ENCODE measurements at regions not wholly inside any gene's neighbourhood (a gene's known extent, or its start where the extent isn't known, plus 50 kb on each side); places are given as distances from the start of the nearest gene placed in this dataset.

DNA sequence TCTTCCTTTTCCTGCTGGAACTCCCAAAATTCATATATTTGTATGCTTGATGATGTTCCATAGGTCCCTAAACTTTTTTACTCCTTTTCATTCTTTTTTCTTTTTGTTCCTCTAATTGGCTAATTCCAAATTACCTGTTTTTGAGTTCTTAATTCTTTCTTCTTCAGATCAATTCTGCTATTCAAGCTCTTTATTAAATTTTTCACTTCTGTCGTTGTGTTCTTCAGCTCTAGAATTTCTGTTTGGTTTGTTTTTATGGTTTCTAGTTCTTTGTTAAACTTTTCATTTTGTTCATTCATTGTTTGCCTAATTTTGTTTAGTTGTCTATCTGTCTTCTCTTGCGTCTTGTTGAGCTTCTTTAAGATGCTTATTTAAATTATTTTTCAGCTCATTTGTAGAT is 154.8 kb downstream of the TPH2 start:
- intact Hi-C loops (cut with DNase I), result no loop called here
- DNase-seq, result no peak
- WGBS, 4 donors, result 90 to 94% (median 91%) methylated on average over 2 of the region's 2 CpGs
- TF ChIP-seq, protein P1, sequence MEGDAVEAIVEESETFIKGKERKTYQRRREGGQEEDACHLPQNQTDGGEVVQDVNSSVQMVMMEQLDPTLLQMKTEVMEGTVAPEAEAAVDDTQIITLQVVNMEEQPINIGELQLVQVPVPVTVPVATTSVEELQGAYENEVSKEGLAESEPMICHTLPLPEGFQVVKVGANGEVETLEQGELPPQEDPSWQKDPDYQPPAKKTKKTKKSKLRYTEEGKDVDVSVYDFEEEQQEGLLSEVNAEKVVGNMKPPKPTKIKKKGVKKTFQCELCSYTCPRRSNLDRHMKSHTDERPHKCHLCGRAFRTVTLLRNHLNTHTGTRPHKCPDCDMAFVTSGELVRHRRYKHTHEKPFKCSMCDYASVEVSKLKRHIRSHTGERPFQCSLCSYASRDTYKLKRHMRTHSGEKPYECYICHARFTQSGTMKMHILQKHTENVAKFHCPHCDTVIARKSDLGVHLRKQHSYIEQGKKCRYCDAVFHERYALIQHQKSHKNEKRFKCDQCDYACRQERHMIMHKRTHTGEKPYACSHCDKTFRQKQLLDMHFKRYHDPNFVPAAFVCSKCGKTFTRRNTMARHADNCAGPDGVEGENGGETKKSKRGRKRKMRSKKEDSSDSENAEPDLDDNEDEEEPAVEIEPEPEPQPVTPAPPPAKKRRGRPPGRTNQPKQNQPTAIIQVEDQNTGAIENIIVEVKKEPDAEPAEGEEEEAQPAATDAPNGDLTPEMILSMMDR (IDR thresholded peaks at IDR 0.05), result no peak
- no peak for TF ChIP-seq POLR2A (IDR thresholded peaks at IDR 0.05)
- Histone ChIP-seq H3K9me3 (replicated peaks in 1 of 3) (no peaks in the 10 kb centered on the region), H3K4me3 (no peak overlapping the region), H3K27ac (no peak overlapping the region), H3K27me3 (no peaks in the 10 kb centered on the region), H3K36me3 (replicated peaks in 1 of 2) (no peaks in the 10 kb centered on the region), H3K4me1 (replicated peaks in 1 of 2) (no peaks in the 10 kb centered on the region)

DNA sequence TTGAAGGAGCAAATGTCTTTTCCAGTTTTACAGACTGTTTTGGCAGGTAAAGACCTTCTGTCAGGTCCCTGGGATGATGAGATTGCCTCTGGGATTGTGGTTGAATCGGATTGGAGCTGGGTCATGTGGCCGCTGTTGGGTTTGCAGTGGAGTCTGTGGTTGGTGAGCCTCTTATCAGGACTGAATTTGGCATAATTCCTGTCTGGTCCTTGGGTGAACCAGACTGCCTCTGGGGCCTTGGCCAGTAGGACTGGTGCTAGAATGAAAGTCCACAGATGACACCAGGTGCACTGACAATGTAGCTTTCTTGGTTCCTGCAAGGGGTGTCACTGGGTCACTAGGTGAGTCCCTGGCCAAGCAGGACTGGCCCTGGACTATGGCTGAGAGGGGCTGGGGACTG is 155.3 kb downstream of the TPH2 start:
- no peak overlapping the region for H3K4me3 ChIP-seq
- H3K36me3 ChIP-seq (replicated peaks in 1 of 2), result no peaks in the 10 kb centered on the region
- no peaks in the 10 kb centered on the region for H3K4me1 ChIP-seq (replicated peaks in 1 of 2)
- no peaks in the 10 kb centered on the region for H3K27me3 ChIP-seq
- no peak for DNase-seq
- H3K27ac ChIP-seq, result no peak overlapping the region
- intact Hi-C loops (cut with DNase I), result no loop called here
- no peaks in the 10 kb centered on the region for H3K9me3 ChIP-seq (replicated peaks in 1 of 3)
- no peak for TF ChIP-seq POLR2A (IDR thresholded peaks at IDR 0.05)
- TF ChIP-seq, protein P1 (IDR thresholded peaks at IDR 0.05), result no peak
- 87 to 100% (median 93%) methylated on average over 2 of the region's 2 CpGs for WGBS, 4 donors

DNA sequence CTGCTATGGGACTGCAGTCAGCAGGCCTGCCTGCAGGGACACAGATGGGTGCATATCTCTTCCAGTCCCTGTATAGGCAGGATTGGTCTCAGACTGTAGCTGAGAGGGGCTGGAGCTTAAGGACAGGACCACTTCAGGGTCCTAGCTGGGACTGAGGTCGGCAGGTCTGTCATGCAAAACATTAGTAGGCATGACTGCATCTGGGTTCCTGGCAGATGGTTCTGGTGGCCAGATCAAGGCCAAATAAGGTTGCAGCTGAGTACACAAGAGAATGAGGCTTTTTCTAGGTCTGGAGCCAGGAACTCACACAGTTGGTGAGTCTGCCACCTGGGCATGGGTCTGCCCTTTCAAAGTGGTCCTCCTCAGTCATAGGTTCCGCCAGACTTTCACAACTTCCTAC is 155.8 kb downstream of the TPH2 start:
- no peaks in the 10 kb centered on the region for H3K4me1 ChIP-seq (replicated peaks in 1 of 2)
- no peaks in the 10 kb centered on the region for H3K9me3 ChIP-seq (replicated peaks in 1 of 3)
- DNase-seq, result no peak
- no peak overlapping the region for H3K4me3 ChIP-seq
- no peaks in the 10 kb centered on the region for H3K36me3 ChIP-seq (replicated peaks in 1 of 2)
- no peaks in the 10 kb centered on the region for H3K27me3 ChIP-seq
- WGBS, 4 donors, result 60 to 75% (median 67%) methylated on average over 2 of the region's 2 CpGs
- intact Hi-C loops (cut with DNase I), result no loop called here
- H3K27ac ChIP-seq, result no peak overlapping the region
- TF ChIP-seq, protein P1 (IDR thresholded peaks at IDR 0.05), result no peak
- TF ChIP-seq POLR2A (IDR thresholded peaks at IDR 0.05), result no peak

DNA sequence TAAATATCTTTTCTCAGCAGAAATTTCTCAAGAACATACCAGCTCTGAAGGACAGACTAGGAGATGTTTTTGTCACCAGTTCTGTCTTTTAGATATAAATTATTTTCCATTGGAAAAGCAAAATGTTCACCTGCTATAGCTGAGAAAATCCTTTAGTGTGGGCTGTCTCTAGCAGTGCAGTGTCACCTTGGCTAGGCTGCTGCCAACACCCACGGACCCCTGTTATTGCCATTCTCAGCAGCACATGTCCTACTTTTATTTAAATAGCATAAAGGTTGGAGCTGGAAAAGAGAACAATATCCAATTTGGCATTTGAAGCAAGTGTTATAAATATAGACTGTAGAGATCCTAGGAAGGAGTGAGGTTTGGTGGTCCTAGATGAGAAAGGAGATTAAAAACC is 156.4 kb downstream of the TPH2 start:
- Histone ChIP-seq H3K4me1 (replicated peaks in 1 of 2) (no peaks in the 10 kb centered on the region), H3K9me3 (replicated peaks in 1 of 3) (no peaks in the 10 kb centered on the region), H3K4me3 (no peak overlapping the region), H3K36me3 (replicated peaks in 1 of 2) (no peaks in the 10 kb centered on the region), H3K27me3 (no peaks in the 10 kb centered on the region), H3K27ac (no peak overlapping the region)
- WGBS, 4 donors, result 73 to 90% (median 78%) methylated on average over 1 of the region's 1 CpG
- no peak for DNase-seq
- intact Hi-C loops (cut with DNase I), result no loop called here
- no peak for TF ChIP-seq POLR2A (IDR thresholded peaks at IDR 0.05)
- TF ChIP-seq, protein P1 (IDR thresholded peaks at IDR 0.05), result no peak

All from adrenal gland (tissue), 9 donors.